Pulmonary artery endothelial cell (primary cell): ENCODE measurements at regions not wholly inside any gene's neighbourhood (a gene's known extent, or its start where the extent isn't known, plus 50 kb on each side); places are given as distances from the start of the nearest gene placed in this dataset.
"Not testable (repeated sequence)": the region's sequence is repeated elsewhere in the genome, so short reads cannot be mapped to it uniquely, and the experiment has no call there.

ENCODE experiments used
- DNase-seq: peaks from one replicate; pipeline ENCODE4 v3.0.0-alpha.2; 2011; ENCODE audit warnings: low read depth, low spot score

- no peak for DNase-seq
Observed at GRCh38 chr6:165010556-165011535, 298.6 kb downstream of the C6orf118 start.

- no peak for DNase-seq
Observed at GRCh38 chr6:165008971-165009370, 300.4 kb downstream of the C6orf118 start.

- no peak for DNase-seq
Observed at GRCh38 chr6:165002866-165003265, 306.5 kb downstream of the C6orf118 start.

- no peak for DNase-seq
Observed at GRCh38 chr6:165002358-165002757, 307.0 kb downstream of the C6orf118 start.

GRCh38 chr6:165001502-165002157, 307.8 kb downstream of the C6orf118 start:
- DNase-seq: no peak

- DNase-seq: no peak
Observed at GRCh38 chr6:164998297-164998696, 311.1 kb downstream of the C6orf118 start.

GRCh38 chr6:164996838-164997237, 312.6 kb downstream of the C6orf118 start:
- no peak for DNase-seq

- DNase-seq: no peak
Observed at GRCh38 chr6:164991573-164991972, 317.8 kb downstream of the C6orf118 start.

- no peak for DNase-seq
Observed at GRCh38 chr6:164990901-164991300, 318.5 kb downstream of the C6orf118 start.

- DNase-seq: no peak
Observed at GRCh38 chr6:164982389-164982788, 327.0 kb downstream of the C6orf118 start.

GRCh38 chr6:164967102-164967501, 342.3 kb downstream of the C6orf118 start:
- DNase-seq: no peak

GRCh38 chr6:164962805-164963204, 346.6 kb downstream of the C6orf118 start:
- DNase-seq: no peak

- no peak for DNase-seq
Observed at GRCh38 chr6:164947164-164947563, 362.2 kb downstream of the C6orf118 start.

GRCh38 chr6:164942271-164942670, 367.1 kb downstream of the C6orf118 start:
- no peak for DNase-seq

- not testable (repeated sequence) for DNase-seq
Observed at GRCh38 chr6:164933238-164933794, 376.1 kb downstream of the C6orf118 start.

GRCh38 chr6:164929408-164929977, 379.9 kb downstream of the C6orf118 start:
- DNase-seq: no peak

- DNase-seq: no peak
Observed at GRCh38 chr6:164928728-164929407, 380.5 kb downstream of the C6orf118 start.

- no peak for DNase-seq
Observed at GRCh38 chr6:164928057-164928727, 381.2 kb downstream of the C6orf118 start.

GRCh38 chr6:164927288-164928056, 381.9 kb downstream of the C6orf118 start:
- no peak for DNase-seq

- no peak for DNase-seq
Observed at GRCh38 chr6:164926686-164927085, 382.7 kb downstream of the C6orf118 start.
